HepG2 (cell line): ENCODE measurements at regions not wholly inside any gene's neighbourhood (a gene's known extent, or its start where the extent isn't known, plus 50 kb on each side); places are given as distances from the start of the nearest gene placed in this dataset.

Source experiments
- KDM6A ChIP-seq: IDR thresholded peaks from 2 replicates; pipeline ENCODE4 v1.6.1; 2016; ENCODE audit warnings: low read depth
- SMARCE1 ChIP-seq: fragments of 450-650 bp; IDR thresholded peaks from 2 replicates; pipeline ENCODE4 v1.6.1; 2017; ENCODE audit warnings: borderline replicate concordance
- TARDBP ChIP-seq: sonication (generic); formaldehyde crosslinking; IDR thresholded peaks from 2 replicates; pipeline ENCODE4 v1.8.0; 2022; ENCODE audit warnings: mild to moderate bottlenecking, missing genetic modification reagents
- ZNF776 ChIP-seq: sonication (generic); formaldehyde crosslinking; IDR thresholded peaks from 2 replicates; pipeline ENCODE4 v1.4.0; 2020; ENCODE audit warnings: mild to moderate bottlenecking, missing genetic modification reagents

DNA sequence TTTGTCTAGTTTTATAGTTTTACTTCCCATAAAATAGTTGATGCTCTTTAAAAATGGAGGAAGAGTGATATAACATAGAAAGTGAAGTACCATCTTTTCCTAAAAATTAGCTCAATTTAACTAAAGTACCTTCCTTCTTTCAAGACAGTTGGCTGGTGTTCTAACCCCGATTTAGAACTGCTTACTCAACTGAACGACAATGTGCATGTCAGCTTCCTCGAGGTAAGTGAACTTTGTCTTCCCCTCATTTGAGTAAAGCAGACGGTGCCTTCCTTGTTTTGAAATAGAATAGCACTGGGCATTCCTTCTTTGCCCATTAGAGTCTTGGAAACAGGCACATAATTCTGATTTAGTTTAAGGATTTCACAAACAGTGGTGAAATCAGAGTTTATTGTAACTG, 1519.2 kb downstream of the EFNB2 start:
- no peak for TF ChIP-seq SMARCE1
- TF ChIP-seq ZNF776 (CRISPR knock-in tag): no peak
- TF ChIP-seq KDM6A (CRISPR knock-in tag): no peak
- TF ChIP-seq TARDBP (CRISPR knock-in tag): no peak
